ENCODE measurements at regions not wholly inside any gene's neighbourhood (a gene's known extent, or its start where the extent isn't known, plus 50 kb on each side); places are given as distances from the start of the nearest gene placed in this dataset.

- TF ChIP-seq SUZ12 (IDR thresholded peaks at IDR 0.05; ENCODE audit: extremely low read depth, insufficient read depth, insufficient read length) (no peak), YY1 (IDR thresholded peaks at IDR 0.05; ENCODE audit: insufficient read depth, insufficient read length) (no peak), ZNF274 (IDR thresholded peaks at IDR 0.05; ENCODE audit: low read depth, low read length) (no peak)
Observed at GRCh38 chr13:26471807-26472206, 85.7 kb upstream of the WASF3 start.
